Glomerular visceral epithelial cell (primary cell): ENCODE measurements at regions not wholly inside any gene's neighbourhood (a gene's known extent, or its start where the extent isn't known, plus 50 kb on each side); places are given as distances from the start of the nearest gene placed in this dataset.

ENCODE experiments used
- DNase-seq: peaks from one replicate; pipeline ENCODE4 v3.0.0-alpha.2; 2016; ENCODE audit errors: extremely low spot score

DNA sequence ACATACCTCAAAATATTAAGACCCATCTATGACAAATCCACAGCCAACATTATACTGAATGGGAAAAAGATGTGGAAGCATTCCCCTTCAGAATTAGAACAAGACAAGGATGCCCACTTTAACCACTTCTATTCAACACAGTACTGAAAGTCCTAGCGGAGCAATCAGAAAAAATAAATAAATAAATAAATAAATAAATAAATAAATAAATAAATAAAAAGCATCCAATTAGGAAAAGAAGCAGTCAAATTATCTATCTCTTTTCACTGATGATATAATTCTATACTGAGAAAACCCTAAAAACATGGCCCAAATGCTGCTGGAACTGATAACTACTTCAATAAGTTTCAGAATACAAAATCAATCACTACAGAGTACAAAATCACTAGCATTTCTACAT lies 67.5 kb downstream of the PRR32 start:
- no peak for DNase-seq

DNA sequence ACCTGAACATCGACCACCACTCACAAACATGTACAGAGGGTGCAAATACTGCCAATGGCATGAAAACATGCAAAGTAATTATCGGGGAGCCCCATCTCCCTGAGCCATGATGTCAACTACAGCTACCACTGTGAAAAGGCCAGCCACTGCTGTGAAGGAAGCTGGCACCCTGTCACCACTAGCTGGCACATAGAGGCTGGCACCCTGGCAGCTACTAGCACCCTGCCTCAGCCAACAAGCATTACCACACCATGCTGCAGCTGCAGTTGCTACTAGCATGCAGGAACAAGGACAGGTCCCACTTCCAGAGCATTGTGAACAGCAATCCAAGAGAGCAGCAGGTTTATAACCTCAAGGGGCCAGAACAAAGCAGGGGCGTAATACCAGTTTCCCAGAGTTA lies 81.4 kb downstream of the PRR32 start:
- DNase-seq: no peak

GRCh38 chrX:126929071-126929470 lies 109.5 kb downstream of the PRR32 start:
- no peak for DNase-seq

DNA sequence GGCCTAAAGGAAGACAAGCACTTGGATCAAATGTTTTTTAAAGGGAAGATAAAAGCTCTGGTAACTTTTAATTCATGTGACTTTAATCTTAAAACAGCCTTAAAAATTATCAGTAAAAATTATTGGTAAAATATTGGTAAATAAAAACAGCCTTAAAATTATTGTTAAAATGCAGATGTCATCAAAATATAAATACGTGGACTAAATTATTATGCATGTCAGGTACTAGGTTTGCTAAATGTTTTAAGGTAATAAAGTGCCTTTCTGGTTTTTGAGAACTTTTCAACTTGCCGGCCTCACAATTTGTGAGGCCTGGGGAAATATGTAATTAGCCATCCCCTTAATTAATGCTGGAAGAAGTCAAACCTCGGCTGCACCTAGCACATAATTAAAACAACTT lies 147.7 kb downstream of the PRR32 start:
- DNase-seq: no peak

- DNase-seq: no peak
Measured at GRCh38 chrX:126982158-126982557, 162.6 kb downstream of the PRR32 start.

- DNase-seq: no peak
Measured at GRCh38 chrX:126985027-126985426, 165.5 kb downstream of the PRR32 start.

DNA sequence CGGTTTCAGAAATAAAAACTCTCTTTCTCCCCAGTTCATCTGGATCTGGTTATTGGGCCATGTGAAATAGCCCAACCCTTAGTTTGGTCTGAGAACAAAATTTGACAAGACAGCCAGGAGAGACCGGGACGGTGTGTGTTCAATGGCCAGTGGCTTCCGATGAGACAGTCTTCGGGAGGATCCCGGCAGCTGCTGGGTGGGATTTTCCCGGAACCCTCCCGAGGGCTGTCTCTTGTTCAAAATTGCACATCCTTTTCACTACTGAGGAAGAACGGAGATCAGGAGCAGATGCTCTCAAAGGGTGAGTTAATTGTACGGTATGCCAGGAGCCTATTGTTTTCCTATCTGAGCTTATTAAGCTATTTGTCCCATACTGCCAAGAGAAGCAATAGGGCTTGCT lies 166.5 kb downstream of the PRR32 start:
- DNase-seq: no peak

GRCh38 chrX:126994032-126994600 lies 174.6 kb downstream of the PRR32 start:
- DNase-seq: peak; percentile 2

DNA sequence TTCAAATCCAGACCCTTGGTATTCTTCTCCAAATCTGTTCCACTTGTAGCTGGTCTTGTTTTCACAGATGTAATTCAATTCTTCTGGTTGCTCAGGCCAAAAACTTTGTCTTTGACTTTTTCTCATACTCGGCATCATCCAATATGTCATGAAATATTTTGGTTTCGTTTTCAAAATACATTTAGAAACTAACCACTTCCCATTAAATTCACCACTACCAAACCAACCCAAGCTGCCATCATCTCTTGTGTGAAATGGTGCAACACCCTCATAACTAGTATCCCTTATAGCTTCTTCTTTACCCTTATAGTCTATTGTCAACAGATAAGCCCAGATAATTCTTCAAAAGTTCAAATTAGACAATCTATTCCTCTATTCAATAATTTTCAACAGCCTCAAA lies 192.1 kb downstream of the PRR32 start:
- DNase-seq: no peak

- no peak for DNase-seq
Measured at GRCh38 chrX:127025013-127025412, 205.5 kb downstream of the PRR32 start.

DNA sequence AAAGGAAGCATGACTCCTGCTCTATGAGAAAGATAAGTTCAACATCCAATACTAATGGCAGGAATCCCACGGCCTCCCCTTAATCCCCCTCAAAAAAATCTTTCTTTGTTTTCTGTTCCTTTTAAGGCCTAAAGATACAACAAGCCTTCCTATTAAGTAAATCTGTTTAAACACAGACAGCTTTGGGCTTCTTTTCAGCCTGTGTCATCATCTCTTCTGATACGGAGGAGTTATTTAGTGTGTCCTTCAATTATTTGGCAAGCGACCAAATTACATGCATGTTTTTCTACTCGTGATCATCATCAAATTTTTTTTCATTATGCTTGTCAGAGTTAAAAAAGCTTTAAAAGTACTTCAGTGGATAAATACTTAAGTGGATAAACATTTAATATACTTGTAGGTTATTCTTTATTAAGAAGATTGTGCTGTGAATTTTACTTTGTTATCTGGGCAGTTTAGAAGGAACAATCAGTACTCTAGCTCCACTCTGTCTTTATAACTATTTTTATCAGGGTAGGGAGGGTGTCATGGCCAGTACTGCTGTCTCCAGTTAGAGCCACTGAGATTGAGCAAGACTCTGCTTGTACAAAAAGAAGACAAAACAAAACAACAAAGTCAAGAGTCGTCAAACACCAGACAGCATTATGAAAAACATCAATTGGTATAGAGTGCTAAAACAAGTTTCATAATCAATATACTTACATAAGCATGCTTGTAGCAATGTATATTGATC lies 210.7 kb downstream of the PRR32 start:
- no peak for DNase-seq

DNA sequence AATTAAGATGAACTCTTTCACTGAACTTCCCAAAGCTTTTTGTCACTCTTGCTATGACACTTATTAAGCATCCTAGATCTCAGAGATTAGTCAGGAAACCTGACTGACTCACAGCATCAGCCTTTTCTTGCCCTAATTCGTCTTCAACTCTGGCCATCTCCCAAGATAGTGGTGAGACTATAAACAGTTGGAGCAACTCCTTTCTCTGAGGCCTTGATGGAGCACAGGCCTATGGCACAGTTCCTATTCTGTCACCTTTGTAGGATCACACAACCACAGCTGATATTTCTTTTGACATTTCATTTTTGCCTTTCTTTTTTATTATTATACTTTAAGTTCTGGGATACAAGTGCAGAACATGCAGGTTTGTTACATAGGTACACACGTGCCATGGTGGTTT lies 217.6 kb downstream of the PRR32 start:
- DNase-seq: no peak

DNA sequence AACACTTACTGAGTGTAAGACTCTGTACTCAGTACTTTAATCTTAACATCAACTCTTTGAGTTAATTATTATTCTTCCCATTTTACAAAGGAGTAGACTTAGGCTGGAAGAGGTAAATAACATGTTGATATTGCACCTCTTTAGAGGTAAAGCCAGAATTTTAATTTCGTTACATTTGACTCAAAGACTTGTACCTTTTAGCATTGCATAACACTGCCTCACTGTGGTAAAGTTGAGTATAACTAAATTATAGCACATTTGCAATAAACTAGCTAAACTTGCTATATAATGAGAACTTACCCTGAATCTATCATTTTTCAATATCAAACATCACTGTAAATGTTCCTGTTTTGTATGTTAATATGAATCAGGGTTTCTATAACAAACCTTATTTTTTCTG lies 218.5 kb downstream of the PRR32 start:
- no peak for DNase-seq

DNA sequence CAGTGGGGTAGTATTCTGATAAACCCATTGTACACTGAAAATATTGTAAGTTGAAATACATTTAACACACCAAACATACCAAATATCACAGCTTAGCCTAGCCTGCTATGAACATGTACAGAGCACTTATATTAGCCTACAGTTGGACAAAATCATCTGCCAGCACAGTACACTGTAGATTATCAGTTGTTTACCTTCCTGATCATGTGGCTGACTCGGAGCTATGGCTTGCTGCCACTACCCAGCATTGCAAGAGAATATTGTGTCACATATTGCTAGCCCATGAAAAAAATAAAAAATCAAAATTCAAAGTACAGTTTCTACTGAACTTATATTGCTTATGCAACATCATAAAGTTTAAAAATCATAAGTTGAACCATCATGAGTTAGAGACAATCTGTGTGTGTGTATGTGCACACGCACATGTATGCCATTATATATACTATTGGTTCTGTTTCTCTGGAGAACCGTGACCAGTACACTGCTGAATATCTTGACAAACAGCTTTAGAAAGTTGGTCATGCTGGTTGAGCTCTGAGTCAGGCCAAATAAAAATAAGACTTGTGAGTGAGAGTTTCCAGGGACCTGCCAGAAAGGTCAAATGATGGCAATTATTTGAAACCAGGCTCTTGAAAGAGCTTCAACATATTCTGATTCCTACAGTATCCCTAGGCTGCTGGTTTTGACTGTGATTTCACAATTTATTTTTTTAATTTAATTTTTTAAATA lies 238.5 kb downstream of the PRR32 start:
- DNase-seq: no peak

DNA sequence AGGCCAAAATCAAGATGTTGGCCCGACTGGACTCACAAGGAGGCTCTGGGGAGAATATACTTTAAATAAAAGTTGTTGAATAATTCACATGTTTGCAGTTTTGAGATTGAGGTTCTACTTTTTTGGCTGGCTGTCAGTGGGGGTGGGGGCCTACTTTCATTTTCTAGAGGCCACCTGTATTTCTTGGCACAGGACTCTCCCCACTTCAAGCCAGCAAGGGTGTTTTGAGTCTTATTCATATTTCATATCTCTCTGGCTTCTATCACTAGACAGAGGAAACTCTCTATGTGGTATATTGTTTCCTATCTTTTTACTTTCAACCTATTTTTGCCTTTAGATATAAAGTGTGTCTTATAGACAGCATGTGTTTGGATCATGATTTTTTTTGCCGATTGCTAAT lies 266.4 kb downstream of the PRR32 start:
- DNase-seq: no peak

- no peak for DNase-seq
Measured at GRCh38 chrX:127112726-127113125, 293.2 kb downstream of the PRR32 start.

DNA sequence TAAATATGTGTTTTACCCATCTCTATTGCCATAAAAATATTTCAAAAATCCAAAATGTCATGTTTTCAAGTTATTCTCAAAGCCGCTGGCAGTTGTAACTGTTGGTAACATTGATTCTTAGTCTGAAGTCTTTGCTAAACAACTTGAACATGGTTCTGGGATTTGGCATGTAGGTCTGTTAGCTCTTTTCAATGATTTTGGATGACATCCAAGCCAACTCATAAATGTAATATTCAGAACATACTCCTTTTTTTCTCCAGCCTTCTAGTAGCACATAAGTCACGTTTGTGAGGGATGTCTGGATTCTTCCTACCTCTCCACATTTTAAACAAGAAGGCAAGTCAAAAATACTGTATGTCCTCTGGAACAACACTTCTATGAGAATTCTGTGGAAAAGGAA lies 305.3 kb downstream of the PRR32 start:
- DNase-seq: no peak

- DNase-seq: no peak
Measured at GRCh38 chrX:127128282-127128681, 308.8 kb downstream of the PRR32 start.

- DNase-seq: no peak
Measured at GRCh38 chrX:127129510-127129909, 310.0 kb downstream of the PRR32 start.

DNA sequence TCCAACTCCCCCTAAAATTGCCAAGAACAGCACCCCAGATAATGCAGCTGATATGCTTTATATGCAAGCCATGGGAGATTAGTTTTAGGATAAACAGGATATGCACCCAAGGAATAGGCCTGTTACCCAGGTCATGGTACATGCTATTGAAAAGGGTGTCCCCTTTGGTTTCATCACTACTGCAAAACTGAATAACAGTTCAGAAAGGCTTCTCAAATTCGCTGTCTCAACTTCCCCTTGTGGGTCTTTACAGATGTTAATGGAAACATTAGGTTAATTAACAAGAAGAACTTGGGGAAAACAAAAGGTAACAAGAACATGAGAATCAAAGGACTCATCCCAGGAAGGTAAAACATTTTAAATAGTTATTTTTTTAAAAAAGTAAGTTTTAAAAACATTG lies 318.7 kb downstream of the PRR32 start:
- DNase-seq: no peak

GRCh38 chrX:127177966-127178365 lies 358.4 kb downstream of the PRR32 start:
- DNase-seq: no peak

GRCh38 chrX:127187095-127187494 lies 367.6 kb downstream of the PRR32 start:
- no peak for DNase-seq

- no peak for DNase-seq
Measured at GRCh38 chrX:127190381-127190780, 370.9 kb downstream of the PRR32 start.
